NCI-H1048 (cell line): ENCODE measurements at regions not wholly inside any gene's neighbourhood (a gene's known extent, or its start where the extent isn't known, plus 50 kb on each side); places are given as distances from the start of the nearest gene placed in this dataset.
"Not testable (repeated sequence)": the region's sequence is repeated elsewhere in the genome, so short reads cannot be mapped to it uniquely, and the experiment has no call there.

Experiments
- DNase-seq: peaks from one replicate; lab custom pipeline; 2025; lab: John Stamatoyannopoulos, UW

- no peak for DNase-seq
Measured at GRCh38 chr6:99802396-99803031, 191.5 kb downstream of the MCHR2 start.

DNA sequence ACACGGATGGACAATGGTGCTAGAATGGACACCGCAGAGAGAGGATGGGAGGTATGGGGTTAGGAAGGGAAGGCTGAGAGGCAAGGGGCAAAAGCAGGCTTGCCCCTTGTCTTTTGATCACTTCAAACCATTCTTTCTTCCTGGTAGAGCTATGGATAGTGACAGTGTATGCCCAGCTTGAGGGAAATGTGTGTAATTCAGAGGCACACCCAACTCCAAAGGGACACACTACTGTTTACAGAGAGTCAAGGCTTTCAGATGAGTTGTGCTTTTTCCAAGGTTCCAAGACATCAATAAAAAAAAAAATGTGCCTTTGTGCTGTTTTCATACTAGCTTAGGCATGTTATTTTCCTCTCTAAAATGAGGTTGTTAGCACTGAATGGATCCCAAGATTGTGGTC is 185.0 kb downstream of the MCHR2 start:
- no peak for DNase-seq

DNA sequence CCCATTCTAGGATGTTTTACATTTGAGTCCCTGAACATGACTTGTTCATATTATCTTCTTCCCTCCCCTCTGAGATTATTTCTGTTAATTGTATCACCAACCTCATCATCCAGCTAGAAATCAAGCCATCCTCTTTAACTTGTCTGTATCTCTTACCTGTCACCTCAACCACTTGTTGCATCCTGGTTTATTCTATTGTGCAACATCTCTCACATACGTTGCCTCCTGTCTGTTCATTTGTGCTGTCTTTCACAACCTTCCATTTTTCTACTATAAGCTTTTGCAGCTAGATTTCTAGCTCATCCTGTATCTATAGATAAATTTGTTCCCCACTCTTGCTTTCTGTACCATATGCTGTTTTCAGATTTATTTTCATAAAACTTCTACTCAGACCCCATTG is 183.7 kb downstream of the MCHR2 start:
- DNase-seq, result no peak

- no peak for DNase-seq
Measured at GRCh38 chr6:99810942-99811620, 182.9 kb downstream of the MCHR2 start.

GRCh38 chr6:99811636-99812035 is 182.4 kb downstream of the MCHR2 start:
- DNase-seq, result no peak

GRCh38 chr6:99813565-99813964 is 180.5 kb downstream of the MCHR2 start:
- DNase-seq, result no peak

DNA sequence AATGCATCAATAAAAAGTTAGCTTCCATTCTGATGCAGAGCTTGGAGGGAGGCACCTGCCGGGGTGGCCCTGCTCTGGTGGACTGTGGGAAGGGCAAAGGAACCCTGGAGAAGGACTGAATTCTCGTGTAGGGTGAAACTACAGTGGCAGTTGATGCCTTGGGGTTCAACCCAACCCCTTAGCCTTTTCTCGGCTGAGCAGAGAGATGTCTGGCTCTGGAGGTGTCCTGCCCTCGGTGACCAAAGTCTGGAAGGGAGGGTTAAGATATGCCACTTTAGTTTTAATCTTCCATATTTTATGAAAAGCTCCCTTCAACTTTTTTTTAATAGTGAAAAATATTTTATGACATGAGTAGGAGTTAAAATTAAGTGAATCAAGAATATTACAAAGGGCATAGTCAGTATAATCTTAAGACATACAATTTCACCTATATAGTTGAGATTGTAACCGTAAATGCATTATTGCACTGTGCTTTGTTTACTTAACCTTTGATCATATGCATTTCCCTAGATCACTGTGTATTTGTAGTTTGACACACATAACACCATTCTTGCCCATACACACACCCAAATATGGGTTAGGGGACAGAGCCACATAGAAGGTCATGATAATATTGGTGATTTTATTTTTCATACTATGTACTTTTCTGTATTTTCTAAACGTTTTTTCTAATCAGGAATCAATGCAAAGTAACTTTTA is 179.6 kb downstream of the MCHR2 start:
- no peak for DNase-seq

GRCh38 chr6:99816795-99817194 is 177.2 kb downstream of the MCHR2 start:
- DNase-seq, result no peak

DNA sequence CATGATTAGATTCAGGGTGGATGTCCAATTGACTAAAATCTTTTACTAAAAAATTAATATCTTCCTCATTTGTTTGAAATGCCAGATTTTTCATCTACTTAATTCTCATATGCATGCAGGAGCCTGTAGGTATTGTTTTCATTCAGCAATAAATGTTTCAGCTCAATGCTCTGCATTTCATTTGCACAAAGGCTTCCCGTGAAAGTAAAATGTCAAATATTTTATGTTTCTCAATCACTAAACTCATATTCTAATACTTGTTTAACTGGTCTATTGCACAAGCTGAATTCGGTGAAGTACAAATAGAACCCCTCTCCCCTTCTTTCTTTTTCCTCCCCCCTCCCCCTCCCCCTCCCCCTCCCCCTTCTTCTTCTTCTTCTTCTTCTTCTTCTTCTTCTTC is 175.9 kb downstream of the MCHR2 start:
- DNase-seq, result no peak

GRCh38 chr6:99819853-99820252 is 174.2 kb downstream of the MCHR2 start:
- DNase-seq, result no peak

GRCh38 chr6:99821164-99821563 is 172.9 kb downstream of the MCHR2 start:
- no peak for DNase-seq

DNA sequence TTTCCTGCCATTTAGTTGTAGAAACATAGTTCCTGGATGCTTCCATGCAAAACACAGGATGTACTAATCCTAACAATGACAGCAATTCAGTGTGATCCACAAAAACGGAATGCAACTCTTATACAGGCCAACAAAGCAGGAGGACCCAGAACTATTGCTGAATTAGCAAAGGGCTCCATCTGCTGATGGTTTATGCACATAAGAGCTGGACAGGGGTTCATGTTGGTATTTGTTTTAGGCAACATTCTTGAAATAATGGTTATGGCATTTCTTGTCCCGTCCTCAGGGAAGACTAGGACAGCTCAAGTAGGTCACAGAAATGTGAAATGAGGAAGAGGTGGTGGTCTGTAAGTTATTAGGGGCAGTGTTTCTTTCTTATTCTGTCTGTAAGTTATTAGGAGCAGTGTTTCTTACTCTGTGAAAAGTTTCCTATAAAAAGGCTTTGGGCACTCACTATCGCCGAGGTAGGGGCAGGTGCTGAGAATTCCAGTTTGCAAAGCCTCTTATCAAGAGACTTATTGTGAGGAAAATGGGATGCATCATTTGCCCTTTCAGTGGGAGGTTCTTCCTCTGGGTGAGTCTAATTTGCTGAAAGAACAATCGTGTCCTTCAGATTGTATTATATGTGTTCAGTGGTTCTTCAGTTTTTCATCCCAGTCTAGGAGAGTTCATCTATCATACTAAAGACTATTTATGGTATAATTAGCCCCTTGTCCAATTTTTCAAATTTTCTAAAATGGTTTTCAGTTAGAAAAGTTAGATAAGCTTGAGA is 171.1 kb downstream of the MCHR2 start:
- peak; percentile 22 for DNase-seq

DNA sequence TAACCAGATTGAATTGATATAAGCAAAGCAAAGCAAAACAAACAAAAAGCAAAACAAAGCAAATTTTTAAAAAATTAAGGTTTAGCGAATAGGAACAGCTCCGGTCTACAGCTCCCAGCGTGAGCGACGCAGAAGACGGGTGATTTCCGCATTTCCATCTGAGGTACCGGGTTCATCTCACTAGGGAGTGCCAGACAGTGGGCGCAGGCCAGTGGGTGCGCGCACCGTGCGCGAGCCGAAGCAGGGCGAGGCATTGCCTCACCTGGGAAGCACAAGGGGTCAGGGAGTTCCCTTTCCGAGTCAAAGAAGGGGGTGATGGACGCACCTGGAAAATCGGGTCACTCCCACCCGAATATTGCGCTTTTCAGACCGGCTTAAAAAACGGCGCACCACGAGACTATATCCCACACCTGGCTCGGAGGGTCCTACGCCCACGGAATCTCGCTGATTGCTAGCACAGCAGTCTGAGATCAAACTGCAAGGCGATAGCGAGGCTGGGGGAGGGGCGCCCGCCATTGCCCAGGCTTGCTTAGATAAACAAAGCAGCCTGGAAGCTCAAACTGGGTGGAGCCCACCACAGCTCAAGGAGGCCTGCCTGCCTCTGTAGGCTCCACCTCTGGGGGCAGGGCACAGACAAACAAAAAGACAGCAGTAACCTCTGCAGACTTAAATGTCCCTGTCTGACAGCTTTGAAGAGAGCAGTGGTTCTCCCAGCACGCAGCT is 170.3 kb downstream of the MCHR2 start:
- not testable (repeated sequence) for DNase-seq

- DNase-seq, result no peak
Measured at GRCh38 chr6:99833034-99833433, 161.0 kb downstream of the MCHR2 start.

- no peak for DNase-seq
Measured at GRCh38 chr6:99836471-99836870, 157.6 kb downstream of the MCHR2 start.

GRCh38 chr6:99838607-99839006 is 155.4 kb downstream of the MCHR2 start:
- no peak for DNase-seq

DNA sequence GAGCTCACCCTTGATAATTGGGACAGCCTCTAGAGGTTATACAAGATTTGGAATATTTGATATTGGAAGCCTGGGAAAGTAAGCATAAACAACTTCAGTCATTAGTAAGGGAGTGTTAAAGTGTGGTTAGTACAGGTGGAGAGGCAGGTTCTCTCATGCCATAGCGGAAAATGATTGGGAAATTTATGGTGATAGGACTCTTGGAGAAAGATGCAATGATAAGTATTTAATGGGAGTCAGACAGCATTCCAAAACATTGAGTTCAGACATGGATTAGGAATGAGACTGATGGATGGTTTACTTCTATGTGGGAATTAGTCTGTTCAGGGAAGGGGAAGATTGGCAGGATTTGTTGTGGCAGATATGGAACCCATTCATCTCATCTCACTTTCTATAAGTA is 152.7 kb downstream of the MCHR2 start:
- no peak for DNase-seq

GRCh38 chr6:99846006-99846405 is 148.0 kb downstream of the MCHR2 start:
- no peak for DNase-seq

DNA sequence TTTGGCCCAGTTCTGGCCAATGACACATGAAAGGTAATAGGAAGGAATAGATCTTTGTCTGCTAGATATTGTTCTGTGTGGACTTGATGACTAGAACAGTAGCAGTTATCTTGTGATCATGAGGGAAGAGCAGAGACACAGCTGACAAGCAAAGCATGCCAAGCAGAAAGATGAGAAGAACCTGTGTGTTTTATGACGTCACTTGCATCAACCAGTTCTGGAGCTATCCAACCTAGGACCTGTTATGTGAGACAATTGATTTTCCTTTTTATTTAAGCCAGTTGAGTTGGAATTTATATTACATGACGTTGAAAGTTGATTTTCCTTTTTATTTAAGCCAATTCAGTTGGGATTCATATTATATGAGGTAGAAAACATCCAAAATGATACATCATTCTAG is 143.2 kb downstream of the MCHR2 start:
- no peak for DNase-seq

- no peak for DNase-seq
Measured at GRCh38 chr6:99852031-99852430, 142.0 kb downstream of the MCHR2 start.

GRCh38 chr6:99867026-99867425 is 127.0 kb downstream of the MCHR2 start:
- DNase-seq, result no peak
